ENCODE measurements at regions not wholly inside any gene's neighbourhood (a gene's known extent, or its start where the extent isn't known, plus 50 kb on each side); places are given as distances from the start of the nearest gene placed in this dataset.

DNA sequence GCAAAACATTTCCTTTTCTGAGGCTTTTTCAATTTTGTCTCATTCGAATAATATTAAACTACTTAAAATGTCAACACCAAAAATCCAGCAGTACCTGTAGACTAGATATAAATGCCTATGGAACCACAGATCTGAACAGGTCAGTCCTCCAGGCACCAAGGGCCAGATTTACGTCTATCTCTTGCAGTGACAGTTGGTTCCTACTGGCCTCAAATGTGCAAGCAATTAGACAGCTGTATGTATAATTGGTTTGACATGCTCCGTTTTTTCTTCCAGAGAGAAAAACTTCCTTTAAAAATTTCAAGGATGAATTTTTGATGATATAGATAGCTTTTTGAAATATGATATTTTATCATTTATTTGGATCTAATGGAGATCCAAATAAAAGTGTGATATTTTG, 443.8 kb upstream of the POU3F3 start (continued):
- no peak for TF ChIP-seq POLR2AphosphoS5 (IDR thresholded peaks at IDR 0.05; ENCODE audit: low read depth, low read length)
- no peak for TF ChIP-seq NANOG (IDR thresholded peaks at IDR 0.05; ENCODE audit: insufficient read depth, low read depth, low read length, poor library complexity, severe bottlenecking)
- TF ChIP-seq BACH1 (IDR thresholded peaks at IDR 0.05; ENCODE audit: low read length), result no peak
- no peak for TF ChIP-seq FOSL1 (IDR thresholded peaks at IDR 0.05; ENCODE audit: insufficient read depth, low read depth, low read length)

All from H1 (cell line).